Adrenal gland (tissue), 5 donors: ENCODE measurements at regions not wholly inside any gene's neighbourhood (a gene's known extent, or its start where the extent isn't known, plus 50 kb on each side); places are given as distances from the start of the nearest gene placed in this dataset.

Experiments used
- POLR2A ChIP-seq, 2 donors: fragments of 450-650 bp; IDR thresholded peaks; one replicate each; pipeline ENCODE4 v1.6.1; 2017; ENCODE audit warnings: antibody characterized with exemption in 2 of 2, mild to moderate bottlenecking in 2 of 2, moderate library complexity in 1 of 2
- TF ChIP-seq, protein P1 (sequence below), 6 experiments: fragments of 450-650 bp in 4 of 6; fragments of 200-600 bp in 2 of 6; sonication (generic) in 1 of 6; IDR thresholded peaks; 1 replicate in 5 of 6; 2 replicates in 1 of 6; pipeline versions ENCODE4 v1.5.1 to v1.8.0; 2016 to 2021; ENCODE audit warnings: antibody characterized with exemption in 6 of 6, mild to moderate bottlenecking in 2 of 6, moderate library complexity in 1 of 6
- donor health status: DM: no; HTN: no; CAD: no.

- TF ChIP-seq POLR2A (IDR thresholded peaks at IDR 0.05) = no peak
- TF ChIP-seq, protein P1, sequence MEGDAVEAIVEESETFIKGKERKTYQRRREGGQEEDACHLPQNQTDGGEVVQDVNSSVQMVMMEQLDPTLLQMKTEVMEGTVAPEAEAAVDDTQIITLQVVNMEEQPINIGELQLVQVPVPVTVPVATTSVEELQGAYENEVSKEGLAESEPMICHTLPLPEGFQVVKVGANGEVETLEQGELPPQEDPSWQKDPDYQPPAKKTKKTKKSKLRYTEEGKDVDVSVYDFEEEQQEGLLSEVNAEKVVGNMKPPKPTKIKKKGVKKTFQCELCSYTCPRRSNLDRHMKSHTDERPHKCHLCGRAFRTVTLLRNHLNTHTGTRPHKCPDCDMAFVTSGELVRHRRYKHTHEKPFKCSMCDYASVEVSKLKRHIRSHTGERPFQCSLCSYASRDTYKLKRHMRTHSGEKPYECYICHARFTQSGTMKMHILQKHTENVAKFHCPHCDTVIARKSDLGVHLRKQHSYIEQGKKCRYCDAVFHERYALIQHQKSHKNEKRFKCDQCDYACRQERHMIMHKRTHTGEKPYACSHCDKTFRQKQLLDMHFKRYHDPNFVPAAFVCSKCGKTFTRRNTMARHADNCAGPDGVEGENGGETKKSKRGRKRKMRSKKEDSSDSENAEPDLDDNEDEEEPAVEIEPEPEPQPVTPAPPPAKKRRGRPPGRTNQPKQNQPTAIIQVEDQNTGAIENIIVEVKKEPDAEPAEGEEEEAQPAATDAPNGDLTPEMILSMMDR (IDR thresholded peaks at IDR 0.05) = no peak
Measured at GRCh38 chr4:188955066-188955465, 815.8 kb downstream of the TRIML1 start.
